LNCAP (cell line): ENCODE measurements at regions not wholly inside any gene's neighbourhood (a gene's known extent, or its start where the extent isn't known, plus 50 kb on each side); places are given as distances from the start of the nearest gene placed in this dataset.

Experiments
- TF ChIP-seq, protein P1 (sequence below): fragments of 450-650 bp; IDR thresholded peaks from 2 replicates; pipeline ENCODE4 v1.5.1; 2017; ENCODE audit warnings: mild to moderate bottlenecking

DNA sequence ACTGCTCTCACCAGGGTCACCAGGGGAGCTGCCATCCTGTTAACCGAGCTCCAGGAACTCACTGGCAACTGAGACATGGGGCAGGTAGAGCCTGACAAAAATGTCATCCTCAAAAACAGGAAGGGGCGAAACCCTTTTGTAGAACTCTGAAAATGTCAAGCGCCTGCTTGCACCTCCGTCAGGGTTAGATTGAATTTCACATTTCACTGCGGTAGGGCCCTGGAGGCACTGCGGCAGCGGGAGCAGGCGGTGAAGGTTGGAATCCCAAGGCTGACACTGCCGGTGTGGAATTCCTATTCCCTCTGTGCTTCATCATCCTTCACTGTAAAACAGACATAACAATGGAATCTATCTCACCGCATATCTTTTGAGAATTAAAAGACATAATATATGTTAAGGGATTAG, 142.8 kb upstream of the TMCC3 start:
- TF ChIP-seq, protein P1, sequence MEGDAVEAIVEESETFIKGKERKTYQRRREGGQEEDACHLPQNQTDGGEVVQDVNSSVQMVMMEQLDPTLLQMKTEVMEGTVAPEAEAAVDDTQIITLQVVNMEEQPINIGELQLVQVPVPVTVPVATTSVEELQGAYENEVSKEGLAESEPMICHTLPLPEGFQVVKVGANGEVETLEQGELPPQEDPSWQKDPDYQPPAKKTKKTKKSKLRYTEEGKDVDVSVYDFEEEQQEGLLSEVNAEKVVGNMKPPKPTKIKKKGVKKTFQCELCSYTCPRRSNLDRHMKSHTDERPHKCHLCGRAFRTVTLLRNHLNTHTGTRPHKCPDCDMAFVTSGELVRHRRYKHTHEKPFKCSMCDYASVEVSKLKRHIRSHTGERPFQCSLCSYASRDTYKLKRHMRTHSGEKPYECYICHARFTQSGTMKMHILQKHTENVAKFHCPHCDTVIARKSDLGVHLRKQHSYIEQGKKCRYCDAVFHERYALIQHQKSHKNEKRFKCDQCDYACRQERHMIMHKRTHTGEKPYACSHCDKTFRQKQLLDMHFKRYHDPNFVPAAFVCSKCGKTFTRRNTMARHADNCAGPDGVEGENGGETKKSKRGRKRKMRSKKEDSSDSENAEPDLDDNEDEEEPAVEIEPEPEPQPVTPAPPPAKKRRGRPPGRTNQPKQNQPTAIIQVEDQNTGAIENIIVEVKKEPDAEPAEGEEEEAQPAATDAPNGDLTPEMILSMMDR, result no peak

DNA sequence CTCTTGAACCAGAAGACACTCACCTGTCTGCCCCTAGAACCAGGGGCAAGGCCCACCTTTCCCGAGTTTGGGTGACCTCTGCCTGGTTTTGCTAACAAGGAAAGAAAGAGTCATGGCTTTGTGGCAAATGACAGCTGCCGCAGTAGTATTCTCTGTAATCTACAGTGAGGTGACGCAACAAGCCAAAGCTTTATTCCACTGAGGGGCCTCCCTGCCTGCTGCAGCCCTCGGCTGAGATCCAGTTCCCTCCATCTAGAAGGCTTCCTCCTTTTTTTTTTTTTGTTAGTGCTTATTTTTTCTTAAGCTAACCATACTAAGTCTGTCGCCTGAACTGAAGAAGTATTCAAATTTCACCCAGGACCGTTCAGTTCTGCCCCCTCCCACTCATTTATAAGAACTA, 142.3 kb upstream of the TMCC3 start:
- TF ChIP-seq, protein P1, result no peak

DNA sequence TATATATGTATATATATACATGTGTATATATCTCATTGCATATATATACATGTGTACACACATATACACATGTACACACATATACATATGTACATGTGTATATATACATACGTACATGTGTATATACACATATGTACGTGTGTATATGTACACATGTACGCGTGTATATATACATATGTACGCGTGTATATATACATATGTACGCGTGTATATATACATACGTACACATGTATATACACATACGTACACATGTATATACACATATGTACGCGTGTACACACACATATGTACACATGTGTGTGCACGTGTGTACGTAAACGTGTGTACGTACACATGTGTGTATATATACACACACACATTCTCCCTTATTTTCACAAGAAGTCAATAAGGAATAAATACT, 141.6 kb upstream of the TMCC3 start:
- TF ChIP-seq, protein P1, result no peak

DNA sequence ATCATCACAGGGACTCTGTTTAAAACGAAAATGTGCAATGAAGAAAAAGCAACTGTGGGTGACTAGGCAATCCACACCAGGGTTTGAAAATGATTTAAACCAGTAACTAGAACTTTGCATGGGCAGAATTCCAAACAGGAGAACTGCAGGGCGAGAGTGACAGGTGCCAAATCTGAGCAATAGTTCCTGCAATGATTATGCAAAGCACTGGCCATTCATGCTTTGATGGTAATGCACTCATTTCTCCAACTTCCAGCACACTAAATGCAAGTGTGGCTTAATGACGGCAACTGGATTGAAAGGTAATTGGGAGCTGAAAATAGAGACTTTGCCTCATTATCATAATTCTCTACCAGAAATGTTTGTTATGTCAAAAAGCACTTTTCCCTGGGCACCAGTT, 140.5 kb upstream of the TMCC3 start:
- TF ChIP-seq, protein P1, result no peak

DNA sequence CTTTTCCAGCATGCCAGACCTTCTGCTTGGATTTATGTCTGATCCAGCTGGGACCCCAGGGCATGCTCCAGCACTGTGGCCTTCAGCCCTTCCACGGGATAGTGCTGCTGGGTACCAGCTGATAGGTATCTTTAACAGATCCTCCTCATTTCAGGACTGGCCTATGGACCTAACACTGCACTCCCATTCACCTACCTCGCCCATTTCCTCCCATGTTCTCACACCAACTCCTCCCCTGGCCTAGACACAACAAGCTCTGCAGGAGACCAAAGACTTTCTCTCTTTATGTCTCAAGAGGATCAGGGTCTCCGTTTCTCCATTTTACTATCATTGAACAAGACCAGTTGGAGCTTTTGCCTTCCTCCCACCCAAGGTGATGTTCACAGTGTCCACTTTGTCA, 140.0 kb upstream of the TMCC3 start:
- TF ChIP-seq, protein P1, result no peak

DNA sequence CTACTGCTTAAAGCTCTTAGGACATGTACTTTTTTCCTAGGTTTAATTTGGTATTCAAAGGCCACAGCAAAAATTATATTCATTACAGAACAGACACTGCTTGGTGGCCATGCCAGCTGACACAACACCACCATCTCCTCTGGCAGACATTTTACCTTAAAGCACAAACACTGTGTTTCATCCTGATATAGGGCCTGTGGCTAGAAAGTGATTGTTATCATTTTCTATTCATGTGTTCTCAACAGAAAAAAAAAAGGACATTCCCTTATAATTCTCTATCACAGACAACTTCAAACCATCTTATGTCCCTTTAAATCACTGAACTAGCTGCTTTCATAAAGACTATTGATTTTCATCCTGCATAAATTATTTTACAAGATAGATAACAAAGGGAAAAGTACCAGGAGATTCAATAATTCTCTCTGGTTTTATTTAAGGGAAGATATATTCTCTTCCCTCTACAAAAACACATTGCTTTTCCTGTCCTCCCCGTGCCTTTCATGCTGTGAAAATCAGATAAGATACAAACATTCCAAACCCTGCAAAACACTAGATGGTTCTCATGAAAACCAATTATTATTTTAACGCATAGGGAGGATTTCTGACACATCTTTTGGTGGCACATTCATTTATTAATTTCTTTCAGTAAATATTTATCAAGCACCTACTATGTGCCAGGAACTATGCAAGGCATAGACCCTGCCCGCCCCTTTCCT, 139.3 kb upstream of the TMCC3 start:
- TF ChIP-seq, protein P1, result no peak

DNA sequence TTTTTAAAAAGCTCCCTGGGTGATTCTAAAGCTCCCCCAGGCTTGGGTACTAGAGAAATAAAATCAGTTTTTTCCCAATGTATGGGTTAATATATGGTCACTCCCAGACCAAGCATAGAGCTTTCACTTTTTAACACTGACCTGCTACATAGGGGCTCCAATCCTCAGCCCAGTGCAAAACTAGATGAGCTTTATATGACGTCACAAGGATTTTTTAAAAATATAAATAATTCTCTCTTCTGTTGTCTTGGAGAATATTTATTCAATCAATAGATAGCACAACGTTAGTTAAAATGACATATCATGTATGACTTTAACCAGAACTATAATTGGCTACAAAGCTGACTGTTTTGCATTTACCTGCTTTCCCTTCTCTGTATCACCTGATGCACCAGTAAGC, 137.9 kb upstream of the TMCC3 start:
- TF ChIP-seq, protein P1, result no peak

DNA sequence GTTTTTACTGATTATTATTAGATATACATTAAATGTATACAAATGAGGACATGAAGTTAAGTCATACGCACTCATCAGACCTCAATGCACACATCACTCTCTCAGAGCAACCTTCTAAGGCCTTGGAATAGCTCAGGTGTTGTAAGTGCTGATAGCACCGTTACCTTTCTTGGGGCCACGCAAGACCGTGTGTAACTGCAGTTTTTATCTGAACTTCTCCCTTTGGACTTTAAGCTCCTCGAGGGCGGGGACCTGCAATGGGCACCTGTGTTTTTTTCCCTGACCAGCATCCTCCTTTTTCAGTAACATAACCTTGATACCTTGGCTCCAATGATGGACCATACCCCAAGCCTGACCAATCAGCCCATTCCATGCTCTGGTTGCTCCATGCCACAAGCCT, 136.5 kb upstream of the TMCC3 start:
- TF ChIP-seq, protein P1, result no peak
